ENCODE measurements at regions not wholly inside any gene's neighbourhood (a gene's known extent, or its start where the extent isn't known, plus 50 kb on each side); places are given as distances from the start of the nearest gene placed in this dataset.
A peak's percentile ranks its signal among the peaks of the same experiment; 100 is the strongest.

- TF ChIP-seq, protein P1, sequence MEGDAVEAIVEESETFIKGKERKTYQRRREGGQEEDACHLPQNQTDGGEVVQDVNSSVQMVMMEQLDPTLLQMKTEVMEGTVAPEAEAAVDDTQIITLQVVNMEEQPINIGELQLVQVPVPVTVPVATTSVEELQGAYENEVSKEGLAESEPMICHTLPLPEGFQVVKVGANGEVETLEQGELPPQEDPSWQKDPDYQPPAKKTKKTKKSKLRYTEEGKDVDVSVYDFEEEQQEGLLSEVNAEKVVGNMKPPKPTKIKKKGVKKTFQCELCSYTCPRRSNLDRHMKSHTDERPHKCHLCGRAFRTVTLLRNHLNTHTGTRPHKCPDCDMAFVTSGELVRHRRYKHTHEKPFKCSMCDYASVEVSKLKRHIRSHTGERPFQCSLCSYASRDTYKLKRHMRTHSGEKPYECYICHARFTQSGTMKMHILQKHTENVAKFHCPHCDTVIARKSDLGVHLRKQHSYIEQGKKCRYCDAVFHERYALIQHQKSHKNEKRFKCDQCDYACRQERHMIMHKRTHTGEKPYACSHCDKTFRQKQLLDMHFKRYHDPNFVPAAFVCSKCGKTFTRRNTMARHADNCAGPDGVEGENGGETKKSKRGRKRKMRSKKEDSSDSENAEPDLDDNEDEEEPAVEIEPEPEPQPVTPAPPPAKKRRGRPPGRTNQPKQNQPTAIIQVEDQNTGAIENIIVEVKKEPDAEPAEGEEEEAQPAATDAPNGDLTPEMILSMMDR (IDR thresholded peaks at IDR 0.05; ENCODE audit: borderline replicate concordance, extremely low read depth, insufficient read depth) = no peak
- FAIRE-seq (no peak), DNase-seq (no peak)
- Histone ChIP-seq H3K9me3 (ENCODE audit: control insufficient read depth in 2 of 3, insufficient read depth in 1 of 3, low read length in 3 of 3) (peaks cover 0 to 2% (median 0%) of the 10 kb centered on the region in 3 donors), H3K27me3 (ENCODE audit: control insufficient read depth, insufficient read depth, low read length) (no peaks in the 10 kb centered on the region), H3K36me3 (ENCODE audit: control insufficient read depth in 2 of 3, insufficient read depth in 3 of 3, low read length in 3 of 3) (no peaks in the 10 kb centered on the region), H3K4me1 (ENCODE audit: control insufficient read depth in 2 of 3, insufficient read depth in 2 of 3, low read depth in 1 of 3, low read length in 3 of 3) (peaks cover 0 to 2% (median 0%) of the 10 kb centered on the region in 3 donors), H3K27ac (ENCODE audit: low read depth in 2 of 2, low read length in 2 of 2) (no peak overlapping the region), H3K9ac (ENCODE audit: low read length in 3 of 3) (no peak overlapping the region), H3K4me3 (ENCODE audit: low read length in 3 of 3) (no peak overlapping the region)
- intact Hi-C loops (cut with DNase I) = no loop called here
Observed at GRCh38 chr20:57087705-57088104, 178.7 kb downstream of the BMP7 start.

- TF ChIP-seq, protein P1 (IDR thresholded peaks at IDR 0.05; ENCODE audit: borderline replicate concordance, extremely low read depth, insufficient read depth) = no peak
- DNase-seq (no peak), FAIRE-seq (no peak)
- Histone ChIP-seq H3K27ac (ENCODE audit: low read depth in 2 of 2, low read length in 2 of 2) (no peak overlapping the region), H3K4me3 (ENCODE audit: low read length in 3 of 3) (no peak overlapping the region), H3K36me3 (ENCODE audit: control insufficient read depth in 2 of 3, insufficient read depth in 3 of 3, low read length in 3 of 3) (no peaks in the 10 kb centered on the region), H3K27me3 (ENCODE audit: control insufficient read depth, insufficient read depth, low read length) (no peaks in the 10 kb centered on the region), H3K4me1 (ENCODE audit: control insufficient read depth in 2 of 3, insufficient read depth in 2 of 3, low read depth in 1 of 3, low read length in 3 of 3) (peaks cover 0 to 2% (median 0%) of the 10 kb centered on the region in 3 donors), H3K9ac (ENCODE audit: low read length in 3 of 3) (no peak overlapping the region), H3K9me3 (ENCODE audit: control insufficient read depth in 2 of 3, insufficient read depth in 1 of 3, low read length in 3 of 3) (no peaks in the 10 kb centered on the region)
- intact Hi-C loops (cut with DNase I) = no loop called here
Observed at GRCh38 chr20:57088436-57088835, 178.0 kb downstream of the BMP7 start.

DNA sequence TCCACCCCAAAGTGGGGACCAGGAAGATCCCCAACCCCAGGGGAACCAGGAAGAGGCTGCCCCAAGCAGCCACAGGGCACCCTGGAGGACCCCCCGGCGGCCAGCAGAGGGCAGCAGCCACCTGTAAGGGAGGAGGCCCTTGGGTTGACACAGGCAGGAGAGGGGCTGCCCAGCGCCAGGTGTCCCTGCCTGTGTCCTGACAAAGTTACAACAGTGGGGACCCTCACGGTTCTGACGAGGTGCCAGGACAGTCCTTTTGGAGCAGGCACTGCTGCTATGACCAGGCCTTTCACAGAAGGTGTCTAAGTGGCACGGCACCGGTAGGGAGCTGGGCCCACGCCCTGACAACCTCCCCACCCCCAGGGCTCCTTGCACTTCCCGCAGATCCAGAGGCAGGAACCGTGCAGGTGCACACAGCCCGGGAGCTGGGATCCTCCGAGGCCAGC lies 176.7 kb downstream of the BMP7 start:
- FAIRE-seq (no peak), DNase-seq (peak; percentile 81 to 89 (median 86))
- no peak overlapping the region for H3K27ac ChIP-seq (ENCODE audit: low read depth in 2 of 2, low read length in 2 of 2)
- no peaks in the 10 kb centered on the region for H3K9me3 ChIP-seq (ENCODE audit: control insufficient read depth in 2 of 3, insufficient read depth in 1 of 3, low read length in 3 of 3)
- intact Hi-C loops (cut with DNase I) = loop anchor here (5.0 kb wide), 1 partner anchor 258 kb away; no protein-coding TSS in a partner anchor
- TF ChIP-seq, protein P1 (IDR thresholded peaks at IDR 0.05; ENCODE audit: borderline replicate concordance, extremely low read depth, insufficient read depth) = peak; percentile 71
- no peaks in the 10 kb centered on the region for H3K36me3 ChIP-seq (ENCODE audit: control insufficient read depth in 2 of 3, insufficient read depth in 3 of 3, low read length in 3 of 3)
- H3K27me3 ChIP-seq (ENCODE audit: control insufficient read depth, insufficient read depth, low read length) = no peaks in the 10 kb centered on the region
- no peak overlapping the region for H3K4me3 ChIP-seq (ENCODE audit: low read length in 3 of 3)
- H3K9ac ChIP-seq (ENCODE audit: low read length in 3 of 3) = no peak overlapping the region
- peaks cover 0 to 2% (median 0%) of the 10 kb centered on the region in 3 donors for H3K4me1 ChIP-seq (ENCODE audit: control insufficient read depth in 2 of 3, insufficient read depth in 2 of 3, low read depth in 1 of 3, low read length in 3 of 3)

Measured in kidney (tissue), 13 donors.